OCI-LY3 (cell line): ENCODE measurements at regions not wholly inside any gene's neighbourhood (a gene's known extent, or its start where the extent isn't known, plus 50 kb on each side); places are given as distances from the start of the nearest gene placed in this dataset.

Source experiments
- CTCF ChIP-seq: fragments of 200-600, 300-600 bp; sonication (generic); IDR thresholded peaks from 2 replicates; pipeline ENCODE4 v1.5.1; 2014; ENCODE audit warnings: antibody characterized with exemption, low read length, low read depth
- EZH2phosphoT487 ChIP-seq: fragments of 200-600 bp; shearing (Covaris generic); IDR thresholded peaks from 2 replicates; pipeline ENCODE4 v1.6.1; 2018; ENCODE audit warnings: antibody characterized with exemption, mixed run types, low read depth

GRCh38 chr1:83017701-83018100 lies 981.2 kb downstream of the TTLL7 start:
- TF ChIP-seq CTCF (no peak), EZH2phosphoT487 (no peak)
